Inferior parietal cortex (tissue), 1 donor: ENCODE measurements at regions not wholly inside any gene's neighbourhood (a gene's known extent, or its start where the extent isn't known, plus 50 kb on each side); places are given as distances from the start of the nearest gene placed in this dataset.
A peak's percentile ranks its signal among the peaks of the same experiment; 100 is the strongest.

ENCODE experiments used
- DNase-seq: peaks from one replicate; pipeline ENCODE4 v3.0.0-alpha.2; 2016; ENCODE audit errors: extremely low spot score

DNA sequence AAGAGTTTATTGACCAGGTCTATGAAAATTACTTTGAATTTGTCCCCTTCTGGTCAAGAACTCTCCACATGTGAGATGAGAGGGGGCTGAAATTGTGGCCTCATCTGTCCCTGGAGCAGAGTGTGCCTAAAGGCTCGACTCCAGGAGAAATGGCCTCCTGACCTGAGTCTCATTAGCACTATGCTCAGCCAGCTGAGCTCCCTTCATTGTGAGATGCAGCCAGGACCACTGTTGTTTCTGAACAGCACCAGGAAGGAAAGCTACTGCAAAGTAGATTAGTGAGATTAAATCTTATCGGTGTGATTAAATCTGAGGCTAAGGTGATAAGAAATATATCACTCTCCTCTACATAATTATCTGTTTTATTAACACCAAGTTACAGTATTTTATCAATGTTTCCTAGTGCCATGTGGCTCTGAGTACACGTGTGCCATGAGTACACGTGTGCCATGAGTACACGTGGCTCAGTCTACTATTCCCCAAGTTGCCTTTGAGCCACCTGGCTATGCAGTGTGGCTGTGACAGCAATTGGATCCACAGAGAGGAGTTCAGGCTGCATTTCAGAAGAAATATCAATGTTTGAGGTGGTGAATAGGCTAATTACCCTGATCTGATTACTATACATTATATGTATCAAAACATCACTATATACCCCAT is 126.9 kb downstream of the IPMK start:
- DNase-seq, result no peak

DNA sequence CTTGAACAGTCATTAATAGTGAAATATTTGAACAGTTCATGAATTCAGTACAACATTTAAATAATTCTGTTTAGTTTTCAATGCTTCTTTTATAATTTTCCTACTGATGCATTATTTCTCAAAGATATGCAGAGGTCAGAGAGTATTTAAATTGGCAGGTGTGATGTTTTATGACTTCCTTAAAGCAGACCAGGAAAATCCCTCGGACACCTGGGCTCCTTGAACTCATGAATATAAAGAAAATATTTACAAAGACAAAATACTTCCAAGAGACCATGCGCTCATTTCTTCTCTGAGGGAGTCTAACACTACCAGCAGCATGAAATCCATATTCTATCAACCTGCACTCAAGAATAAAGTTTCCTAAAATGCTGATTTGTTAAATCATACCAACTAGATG is 127.6 kb downstream of the IPMK start:
- no peak for DNase-seq

DNA sequence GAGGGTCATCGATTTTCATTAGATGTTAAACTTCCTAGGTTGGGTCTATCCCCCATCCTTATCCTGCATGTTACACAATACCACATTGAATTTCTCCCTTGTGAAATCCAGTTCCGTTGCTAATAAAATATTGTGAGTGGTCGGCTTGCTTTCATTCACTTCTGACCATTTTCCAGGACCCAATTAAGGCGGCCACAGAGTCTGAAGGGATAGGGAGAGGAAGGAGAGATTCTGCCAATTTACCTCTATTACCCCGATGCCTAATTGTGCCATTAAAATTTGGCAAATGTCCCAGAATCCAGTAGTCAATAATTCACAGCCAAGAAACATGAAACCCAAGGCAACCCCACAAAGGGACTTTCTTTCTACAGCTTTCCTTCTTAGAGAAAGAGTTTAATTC is 129.9 kb downstream of the IPMK start:
- peak; percentile 22 for DNase-seq

- no peak for DNase-seq
Observed at GRCh38 chr10:58115218-58116050, 152.3 kb downstream of the IPMK start.

DNA sequence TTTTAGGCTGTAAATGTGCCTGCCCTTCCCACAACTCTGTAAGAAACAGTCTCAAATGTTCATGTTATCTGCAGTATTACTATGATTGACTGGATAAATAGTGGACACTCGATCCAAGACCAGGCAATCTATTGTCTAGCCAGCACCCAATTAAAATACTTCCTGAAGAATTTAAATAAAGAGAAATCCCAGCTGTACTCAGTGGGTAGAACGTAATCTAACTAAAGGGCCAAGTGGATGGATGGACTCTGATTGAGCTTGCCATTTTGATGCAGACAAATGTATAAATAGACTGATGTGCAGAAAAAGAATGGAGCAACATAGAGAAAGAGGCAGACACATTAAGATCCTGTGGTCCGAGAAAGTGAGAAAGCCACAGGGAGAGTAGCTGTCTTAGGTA is 158.0 kb downstream of the IPMK start:
- no peak for DNase-seq

- no peak for DNase-seq
Observed at GRCh38 chr10:58107506-58107905, 160.2 kb downstream of the IPMK start.

GRCh38 chr10:58106211-58107035 is 161.3 kb downstream of the IPMK start:
- DNase-seq, result no peak

DNA sequence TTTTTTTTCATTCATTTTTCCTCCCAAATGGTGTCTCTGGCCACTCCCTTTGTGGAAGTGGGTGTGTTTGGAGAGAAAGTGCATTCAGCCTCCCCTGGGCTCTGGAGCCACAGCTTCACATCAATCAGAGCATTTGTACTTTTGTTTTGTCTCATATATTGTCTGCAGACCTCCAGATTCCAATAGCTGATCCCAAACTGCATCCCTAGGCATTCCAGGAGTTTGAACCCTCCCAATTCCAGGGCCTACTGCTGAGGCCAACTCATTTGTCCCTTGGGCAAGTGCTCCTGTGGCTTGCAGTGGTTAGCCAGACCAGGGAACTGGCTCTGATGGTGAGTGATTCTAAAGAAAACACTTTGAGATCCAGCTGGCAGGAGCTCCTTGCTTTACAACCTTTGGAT is 163.3 kb downstream of the IPMK start:
- no peak for DNase-seq

DNA sequence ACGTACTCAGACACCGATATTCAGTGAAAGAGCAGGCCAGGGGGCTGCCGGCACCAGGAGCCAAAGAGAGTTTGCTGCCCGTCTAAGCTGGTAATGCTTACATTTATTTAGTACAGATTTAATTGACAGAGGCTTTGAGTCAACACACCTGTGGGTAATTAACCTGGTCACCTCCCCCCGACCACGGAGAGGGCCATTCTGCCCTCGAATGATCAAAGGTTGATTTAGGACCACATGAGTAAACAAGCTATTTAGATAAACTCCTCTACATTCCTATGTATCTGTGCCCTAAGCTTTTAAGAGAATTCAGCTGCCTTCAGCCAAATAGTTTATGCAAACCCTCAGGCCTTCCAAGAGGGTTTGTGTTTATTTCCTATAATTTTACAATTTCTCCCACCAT is 164.8 kb downstream of the IPMK start:
- no peak for DNase-seq

- no peak for DNase-seq
Observed at GRCh38 chr10:58101682-58102081, 166.0 kb downstream of the IPMK start.

DNA sequence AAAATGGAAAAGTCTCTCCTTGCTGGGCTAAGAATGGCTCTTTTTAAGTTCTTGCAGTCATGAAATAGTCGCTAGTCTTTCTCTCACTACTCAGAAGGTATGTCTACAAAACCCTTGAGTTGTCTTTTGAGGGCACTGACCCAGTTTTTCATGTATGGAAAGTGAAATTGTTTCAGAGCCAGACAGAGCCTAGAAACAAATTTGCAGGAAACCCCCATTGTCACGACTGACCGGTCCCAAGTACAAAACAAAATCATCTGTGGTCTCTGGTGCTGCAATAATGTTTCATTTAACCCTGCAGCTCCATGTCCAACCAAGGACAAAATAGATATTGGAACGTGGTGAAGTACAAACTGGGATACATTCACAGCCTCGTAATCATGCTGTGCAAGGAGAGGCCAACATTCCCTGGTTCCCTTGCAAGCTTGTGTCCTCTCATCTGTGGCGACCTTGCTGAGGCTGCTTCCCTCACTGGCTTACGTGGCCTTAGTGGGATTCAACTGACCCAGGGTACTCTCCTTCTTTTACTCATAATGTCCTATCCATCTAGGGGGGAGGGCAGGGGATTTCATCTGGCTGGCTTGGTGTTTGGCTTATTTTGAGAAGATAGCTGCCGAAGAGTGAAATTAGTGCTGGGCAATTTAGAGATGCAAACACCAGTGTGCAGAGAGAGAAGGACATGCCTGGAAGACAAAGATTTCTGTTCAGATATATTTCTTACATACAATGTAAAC is 172.5 kb downstream of the IPMK start:
- DNase-seq, result no peak

DNA sequence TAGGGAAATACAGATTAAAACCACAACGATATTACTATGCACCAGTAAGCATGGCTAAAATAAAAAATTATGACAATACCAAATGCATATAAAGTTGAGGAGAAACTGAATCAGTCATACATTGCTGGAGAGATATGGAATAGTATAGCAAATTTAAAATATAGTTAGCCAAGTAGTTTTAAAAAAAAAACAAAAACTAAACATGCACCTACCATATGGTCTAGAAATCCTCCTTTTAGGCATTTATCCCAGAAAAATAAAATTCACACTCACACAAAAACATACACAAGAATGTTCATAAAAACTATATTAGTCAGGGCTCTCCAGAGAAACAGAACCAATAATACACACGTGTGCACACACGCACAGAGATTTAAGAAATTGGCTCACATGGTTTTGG is 175.8 kb downstream of the IPMK start:
- DNase-seq, result no peak

GRCh38 chr10:58089739-58090138 is 178.0 kb downstream of the IPMK start:
- no peak for DNase-seq

GRCh38 chr10:58087896-58088295 is 179.8 kb downstream of the IPMK start:
- DNase-seq, result no peak

DNA sequence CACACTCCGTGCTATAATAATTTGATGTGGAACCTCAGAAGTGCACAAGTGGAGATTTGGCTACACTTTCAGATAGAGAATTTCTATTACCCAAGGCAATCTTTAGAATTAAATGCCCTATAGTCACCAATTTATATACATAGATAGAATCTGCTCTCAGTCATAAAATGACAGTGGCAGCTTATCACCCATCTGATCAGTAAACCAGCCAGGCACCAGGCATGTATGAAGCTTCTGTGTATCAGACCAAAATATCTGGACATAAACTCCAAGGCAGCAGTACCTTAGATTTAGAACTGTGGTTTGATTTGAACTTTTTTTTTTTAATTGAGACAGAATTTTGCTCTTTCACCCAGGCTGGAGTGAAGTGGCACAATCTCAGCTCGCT is 180.9 kb downstream of the IPMK start:
- no peak for DNase-seq

DNA sequence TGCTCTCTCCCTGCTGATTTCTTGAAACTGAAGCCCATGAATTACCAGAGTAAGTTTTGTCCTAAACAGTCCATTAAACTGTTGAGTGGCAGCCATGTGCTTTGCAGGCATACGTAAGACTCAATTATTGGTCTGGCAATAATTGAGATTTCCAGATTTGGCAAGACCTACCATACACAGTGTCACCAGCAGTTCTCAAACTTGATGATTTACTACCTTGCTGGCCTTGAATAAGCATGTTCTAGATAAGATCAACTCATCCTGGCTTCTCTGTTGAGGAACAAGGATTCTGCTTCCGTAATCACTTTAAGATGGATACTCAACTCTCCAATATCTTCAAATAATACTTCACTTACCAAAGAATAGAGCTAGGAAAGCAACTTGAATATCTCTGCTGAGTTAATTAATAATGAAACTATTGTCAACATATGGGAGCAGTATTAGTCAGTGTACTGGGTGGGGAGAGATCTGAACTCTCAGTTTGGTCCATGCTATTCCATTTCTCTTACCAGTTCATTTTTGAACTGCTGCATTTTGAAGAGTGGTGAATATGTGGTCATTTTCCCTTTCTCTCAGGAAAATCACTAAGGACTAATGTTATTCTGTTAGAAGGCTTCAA is 181.4 kb downstream of the IPMK start:
- DNase-seq, result no peak

DNA sequence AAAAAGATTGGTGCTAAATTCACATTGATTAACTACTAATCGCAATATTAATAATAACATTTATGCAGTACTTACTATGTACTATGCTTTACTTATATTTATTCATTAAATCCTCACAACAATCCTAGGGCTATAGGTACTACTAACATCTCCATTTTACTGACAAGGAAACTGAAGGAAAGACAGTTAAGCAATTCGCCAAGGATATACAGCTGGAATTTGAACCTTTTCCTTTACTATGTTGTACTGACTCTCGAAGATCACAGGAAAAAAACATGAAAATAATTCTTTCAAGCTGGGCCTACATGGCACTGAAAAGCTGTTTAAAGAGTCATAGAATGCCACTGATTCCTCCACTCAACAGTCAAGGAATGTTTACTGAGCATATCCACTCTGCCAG is 185.4 kb downstream of the IPMK start:
- no peak for DNase-seq

- no peak for DNase-seq
Observed at GRCh38 chr10:58081353-58081752, 186.3 kb downstream of the IPMK start.

DNA sequence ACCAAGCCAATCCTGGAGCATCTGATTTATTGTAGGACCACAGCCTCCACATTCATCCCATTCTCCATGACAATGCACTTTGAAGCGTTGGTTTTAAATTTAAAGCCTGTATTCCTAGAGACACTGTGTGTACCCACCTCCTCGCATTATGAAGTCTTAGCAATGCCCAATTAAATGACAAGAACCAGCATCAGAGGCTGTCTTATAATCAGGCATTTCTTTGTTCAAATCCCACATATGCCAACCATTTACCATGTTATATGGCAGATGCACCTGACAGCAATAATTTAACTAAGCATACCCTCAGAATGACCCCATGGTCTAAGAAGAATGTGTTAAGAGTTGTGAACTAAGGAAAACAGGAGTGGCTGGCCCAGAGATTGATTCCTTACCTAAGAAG is 188.2 kb downstream of the IPMK start:
- DNase-seq, result no peak

DNA sequence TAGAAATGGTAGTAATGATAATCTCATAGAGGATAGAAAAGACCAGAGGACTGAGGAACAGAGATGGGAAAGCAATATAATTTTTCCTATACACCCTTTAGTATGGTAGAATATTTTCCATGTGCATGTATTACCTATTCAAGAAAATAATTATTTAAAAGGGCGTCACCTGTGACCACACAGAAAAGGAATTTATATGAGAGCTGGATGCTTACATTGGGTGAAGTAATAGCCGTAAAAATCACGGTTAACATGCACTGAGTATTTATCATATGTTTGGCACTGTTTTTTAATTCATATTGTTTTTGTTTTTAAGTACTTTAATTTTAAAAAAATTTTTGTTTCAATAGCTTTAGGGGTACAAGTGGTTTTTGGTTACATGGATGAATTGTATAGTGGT is 195.1 kb downstream of the IPMK start:
- no peak for DNase-seq

DNA sequence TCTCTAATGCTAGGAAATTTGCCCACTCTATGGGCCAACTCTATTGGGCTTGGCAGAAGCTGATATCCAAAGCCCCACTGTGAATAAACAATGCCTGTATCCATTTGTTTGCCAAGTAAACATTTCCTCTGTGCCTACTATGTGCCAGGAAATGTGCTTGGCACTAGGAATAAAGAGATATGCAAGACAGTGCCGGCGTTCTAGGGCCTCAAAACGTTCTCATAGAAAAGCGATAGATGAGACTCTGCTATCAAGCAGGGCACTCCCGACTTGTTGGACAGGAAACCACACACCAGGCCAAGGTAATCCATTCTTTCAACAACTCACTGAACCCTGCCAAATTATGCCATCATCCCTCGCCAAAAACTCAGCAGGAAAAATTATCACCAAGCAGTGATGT is 196.7 kb downstream of the IPMK start:
- DNase-seq, result no peak

DNA sequence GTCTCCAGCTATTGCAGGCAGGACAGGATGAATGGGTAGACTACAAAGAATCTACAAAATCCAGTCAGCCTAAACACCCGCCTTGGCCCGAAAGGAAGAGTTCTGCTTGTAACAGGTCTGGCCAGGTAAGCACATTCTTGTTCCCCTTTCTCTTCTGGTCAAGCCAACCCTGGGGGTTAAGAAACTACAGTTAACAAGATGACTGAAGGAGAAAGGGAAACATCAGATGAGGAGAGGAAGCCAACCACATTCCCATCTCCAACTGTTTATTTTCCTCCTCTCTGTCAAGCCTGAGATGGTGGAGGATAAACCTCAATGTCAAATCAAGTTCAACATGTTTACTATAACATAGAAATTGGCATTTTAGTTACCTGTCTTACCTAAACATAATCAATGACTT is 198.9 kb downstream of the IPMK start:
- no peak for DNase-seq
